GM12878 (cell line): ENCODE measurements at regions not wholly inside any gene's neighbourhood (a gene's known extent, or its start where the extent isn't known, plus 50 kb on each side); places are given as distances from the start of the nearest gene placed in this dataset.

ENCODE experiments used
- ATAC-seq: fragments of 200-7000 bp; cut with Tn5 transposase; 3 replicates; pipeline ENCODE4 v1.9.1; 2020; ENCODE audit warnings: mild to moderate bottlenecking, moderate library complexity
- BruUV-seq: library from RNA; stranded (reverse); fragments of 400-500 nt; replicated peaks from 2 replicates; lab custom pipeline; 2021; lab: Mats Ljungman, UMichigan
- CTCF ChIA-PET: fragments of 300-600 bp; sonication (Branson Sonifier 250); formaldehyde crosslinking; extraction: SDS; loops from one replicate; lab custom pipeline; 2021; ENCODE audit warnings: inconsistent platforms; lab: Yijun Ruan, JAX
- POLR2A ChIA-PET: fragments of 350-600 bp; formaldehyde crosslinking; extraction: SDS; loops from one replicate; lab custom pipeline; 2021; ENCODE audit warnings: inconsistent platforms; lab: Charles Lee
- RAD21 ChIA-PET: fragments of 300-600 bp; sonication (Branson Sonifier 250); formaldehyde crosslinking; loops from one replicate; lab custom pipeline; 2023; ENCODE audit warnings: antibody characterized with exemption; ENCODE audit not compliant: unreplicated experiment; lab: Charles Lee
- SMC1A ChIA-PET: fragments of 300-600 bp; sonication (Branson Sonifier 250); formaldehyde crosslinking; loops from one replicate; lab custom pipeline; 2023; ENCODE audit not compliant: unreplicated experiment, uncharacterized antibody; lab: Charles Lee
- DNase-seq: peaks from one replicate; pipeline ENCODE4 v3.0.0-alpha.2; 2011; ENCODE audit warnings: low read depth, low spot score
- FAIRE-seq: peaks from 3 replicates; lab custom pipeline; 2011; peaks lifted over from hg19 to GRCh38; lab: Jason Lieb, UNC
- H2AFZ ChIP-seq: 2 replicates; pipeline ENCODE4 v1.6.0; 2011; ENCODE audit warnings: low read depth, low read length, control low read depth; ENCODE audit not compliant: control insufficient read depth
- H3K27ac ChIP-seq: 2 replicates; pipeline ENCODE4 v1.5.1; 2011; ENCODE audit warnings: control low read depth; ENCODE audit not compliant: control insufficient read depth, insufficient read depth
- H3K27me3 ChIP-seq, 2 experiments: replicated peaks in 1 of 2; 2 replicates each; pipeline versions ENCODE4 v1.6.0 to v1.6.1; 2011; ENCODE audit warnings: low read length in 1 of 2; ENCODE audit not compliant: control insufficient read depth in 2 of 2, insufficient read depth in 2 of 2
- H3K36me3 ChIP-seq, 2 experiments: 2 replicates each; pipeline ENCODE4 v1.5.1; 2011; ENCODE audit warnings: low read length in 1 of 2; ENCODE audit not compliant: control insufficient read depth in 2 of 2, insufficient read depth in 2 of 2
- H3K4me1 ChIP-seq: 2 replicates; pipeline ENCODE4 v1.6.1; 2011; ENCODE audit warnings: mild to moderate bottlenecking, low read length, moderate library complexity, mixed read lengths; ENCODE audit not compliant: control insufficient read depth, insufficient read depth
- H3K4me2 ChIP-seq: 2 replicates; pipeline ENCODE4 v1.6.0; 2011; ENCODE audit warnings: control low read depth; ENCODE audit not compliant: control insufficient read depth, insufficient read depth
- H3K4me3 ChIP-seq: fragments of 200-600 bp; sonication (generic); 2 replicates; pipeline ENCODE4 v1.5.1; 2016
- H3K79me2 ChIP-seq: 2 replicates; pipeline ENCODE4 v1.6.0; 2011; ENCODE audit warnings: low read length; ENCODE audit not compliant: control insufficient read depth, insufficient read depth
- H3K9ac ChIP-seq: 2 replicates; pipeline ENCODE4 v1.8.0; 2011; ENCODE audit warnings: low read length, control low read depth, mixed read lengths; ENCODE audit not compliant: control insufficient read depth, insufficient read depth
- H3K9me3 ChIP-seq: replicated peaks from 3 replicates; pipeline ENCODE4 v1.5.1; 2011; ENCODE audit warnings: mild to moderate bottlenecking, low read length; ENCODE audit not compliant: control insufficient read depth, insufficient read depth
- H4K20me1 ChIP-seq: 2 replicates; pipeline ENCODE4 v1.6.0; 2011; ENCODE audit not compliant: control insufficient read depth, insufficient read depth
- IKZF1 ChIP-seq: fragments of 450-650 bp; conservative IDR thresholded peaks from 2 replicates; pipeline ENCODE4 v1.6.1; 2017; ENCODE audit warnings: antibody characterized with exemption, mild to moderate bottlenecking
- NFXL1 ChIP-seq: fragments of 450-650 bp; IDR thresholded peaks from 2 replicates; pipeline ENCODE4 v1.6.1; 2017; ENCODE audit warnings: antibody characterized with exemption, mild to moderate bottlenecking, borderline replicate concordance
- STAT3 ChIP-seq: IDR thresholded peaks from 2 replicates; pipeline ENCODE4 v1.6.1; 2011; ENCODE audit warnings: low read depth, low read length, improper control_type of control experiment
- TARDBP ChIP-seq: IDR thresholded peaks from 2 replicates; pipeline ENCODE4 v1.6.1; 2016; ENCODE audit warnings: borderline replicate concordance
- WGBS: methylation state at CpG from one replicate; pipeline ENCODE4 v1.1.6; 2016; ENCODE audit warnings: low lambda C conversion rate; ENCODE audit not compliant: insufficient replicate concordance, insufficient coverage; ENCODE audit errors: missing lambda C conversion rate; 5-methylcytosine and 5-hydroxymethylcytosine counted together
- in situ Hi-C: fragments of 300-500 bp; cut with MboI; formaldehyde crosslinking; loops from 9 replicates; pipeline ENCODE4 v1.14.3; 2018; ENCODE audit warnings: mixed read lengths
- intact Hi-C: fragments of 100-400 bp; cut with micrococcal nuclease; formaldehyde crosslinking; loops from one replicate; pipeline ENCODE4 v1.14.2; 2022; ENCODE audit not compliant: unreplicated experiment
- TF ChIP-seq, protein P1 (sequence below): fragments of 450-650 bp; conservative IDR thresholded peaks from 2 replicates; pipeline ENCODE4 v1.6.1; 2017; ENCODE audit warnings: mild to moderate bottlenecking, moderate library complexity
- TF ChIP-seq, protein P2 (sequence below): IDR thresholded peaks from 2 replicates; pipeline ENCODE4 v1.6.1; 2012; ENCODE audit warnings: improper control_type of control experiment, low read depth, low read length; ENCODE audit not compliant: insufficient replicate concordance

DNA sequence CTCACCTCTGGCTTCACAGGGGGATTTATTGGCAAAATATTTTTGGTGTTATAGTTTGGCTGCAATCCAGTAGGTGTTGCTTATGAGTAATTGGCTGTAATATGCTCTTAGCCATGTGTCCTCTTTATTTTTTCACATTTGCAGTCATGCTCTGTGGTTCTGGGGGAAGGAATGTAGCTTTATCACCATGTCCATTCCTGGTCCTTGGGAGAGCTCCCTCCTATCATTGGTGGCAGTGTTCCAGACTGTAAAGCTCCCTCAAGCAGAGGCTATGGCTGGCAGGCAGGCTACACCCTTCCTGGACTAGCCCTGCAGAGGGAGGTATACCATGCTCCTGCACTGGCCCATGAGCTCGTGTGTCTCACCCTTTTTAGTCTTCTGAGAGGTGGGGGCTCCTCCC lies 120.0 kb upstream of the FSIP2 start:
- DNase-seq, result no peak
- POLR2A ChIA-PET, result no interaction called here
- SMC1A ChIA-PET, result no interaction called here
- 0% methylated on average over 1 of the region's 1 CpG for WGBS
- RAD21 ChIA-PET, result no interaction called here
- no peak; the same call in 2 of the 3 replicates for ATAC-seq
- intact Hi-C loops (no loop called here), in situ Hi-C loops (no loop called here)
- no peak overlapping the region for H2AFZ ChIP-seq
- no peaks in the 10 kb centered on the region for H3K79me2 ChIP-seq
- H3K4me3 ChIP-seq, result no peak overlapping the region
- H3K27me3 ChIP-seq, result no peaks in the 10 kb centered on the region
- no peaks in the 10 kb centered on the region for H3K4me1 ChIP-seq
- no peaks in the 10 kb centered on the region for H3K36me3 ChIP-seq
- H3K27ac ChIP-seq, result no peak overlapping the region
- TF ChIP-seq NFXL1 (no peak), TARDBP (no peak)
- TF ChIP-seq, protein P1, sequence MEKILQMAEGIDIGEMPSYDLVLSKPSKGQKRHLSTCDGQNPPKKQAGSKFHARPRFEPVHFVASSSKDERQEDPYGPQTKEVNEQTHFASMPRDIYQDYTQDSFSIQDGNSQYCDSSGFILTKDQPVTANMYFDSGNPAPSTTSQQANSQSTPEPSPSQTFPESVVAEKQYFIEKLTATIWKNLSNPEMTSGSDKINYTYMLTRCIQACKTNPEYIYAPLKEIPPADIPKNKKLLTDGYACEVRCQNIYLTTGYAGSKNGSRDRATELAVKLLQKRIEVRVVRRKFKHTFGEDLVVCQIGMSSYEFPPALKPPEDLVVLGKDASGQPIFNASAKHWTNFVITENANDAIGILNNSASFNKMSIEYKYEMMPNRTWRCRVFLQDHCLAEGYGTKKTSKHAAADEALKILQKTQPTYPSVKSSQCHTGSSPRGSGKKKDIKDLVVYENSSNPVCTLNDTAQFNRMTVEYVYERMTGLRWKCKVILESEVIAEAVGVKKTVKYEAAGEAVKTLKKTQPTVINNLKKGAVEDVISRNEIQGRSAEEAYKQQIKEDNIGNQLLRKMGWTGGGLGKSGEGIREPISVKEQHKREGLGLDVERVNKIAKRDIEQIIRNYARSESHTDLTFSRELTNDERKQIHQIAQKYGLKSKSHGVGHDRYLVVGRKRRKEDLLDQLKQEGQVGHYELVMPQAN, result no peak
- no peaks in the 10 kb centered on the region for H3K9me3 ChIP-seq
- no peak for FAIRE-seq
- H3K4me2 ChIP-seq, result no peak overlapping the region
- H4K20me1 ChIP-seq, result no peaks in the 10 kb centered on the region
- no TSS peak for BruUV-seq
- H3K9ac ChIP-seq, result no peak overlapping the region
- CTCF ChIA-PET, result no interaction called here

DNA sequence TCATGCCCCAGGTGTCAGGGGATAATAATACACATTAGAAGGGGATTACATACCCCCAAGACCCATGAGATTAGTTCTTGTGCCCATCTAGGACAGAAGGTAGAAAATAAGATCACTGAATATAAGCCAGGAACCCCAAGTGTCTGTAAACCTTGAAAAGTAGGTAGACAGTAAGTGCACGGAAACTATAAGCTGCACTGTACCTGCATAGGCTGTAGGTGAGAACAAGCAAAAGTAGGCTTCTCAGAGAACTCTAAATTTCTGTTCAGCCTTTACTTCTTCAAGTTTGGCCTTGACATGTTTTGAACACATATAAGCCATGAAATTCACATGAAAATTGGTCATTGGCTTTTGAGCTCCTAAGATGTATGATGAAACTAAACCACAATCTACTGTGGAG lies 113.0 kb upstream of the FSIP2 start:
- Histone ChIP-seq H3K4me2 (no peak overlapping the region), H3K9ac (no peak overlapping the region), H3K4me3 (no peak overlapping the region), H3K27ac (no peak overlapping the region), H3K4me1 (no peaks in the 10 kb centered on the region), H4K20me1 (no peaks in the 10 kb centered on the region), H3K27me3 (no peaks in the 10 kb centered on the region), H3K79me2 (no peaks in the 10 kb centered on the region), H2AFZ (no peak overlapping the region), H3K36me3 (no peaks in the 10 kb centered on the region), H3K9me3 (no peaks in the 10 kb centered on the region)
- TF ChIP-seq IKZF1, result no peak
- no peak for TF ChIP-seq NFXL1
- TF ChIP-seq STAT3, result no peak
- TF ChIP-seq, protein P2, sequence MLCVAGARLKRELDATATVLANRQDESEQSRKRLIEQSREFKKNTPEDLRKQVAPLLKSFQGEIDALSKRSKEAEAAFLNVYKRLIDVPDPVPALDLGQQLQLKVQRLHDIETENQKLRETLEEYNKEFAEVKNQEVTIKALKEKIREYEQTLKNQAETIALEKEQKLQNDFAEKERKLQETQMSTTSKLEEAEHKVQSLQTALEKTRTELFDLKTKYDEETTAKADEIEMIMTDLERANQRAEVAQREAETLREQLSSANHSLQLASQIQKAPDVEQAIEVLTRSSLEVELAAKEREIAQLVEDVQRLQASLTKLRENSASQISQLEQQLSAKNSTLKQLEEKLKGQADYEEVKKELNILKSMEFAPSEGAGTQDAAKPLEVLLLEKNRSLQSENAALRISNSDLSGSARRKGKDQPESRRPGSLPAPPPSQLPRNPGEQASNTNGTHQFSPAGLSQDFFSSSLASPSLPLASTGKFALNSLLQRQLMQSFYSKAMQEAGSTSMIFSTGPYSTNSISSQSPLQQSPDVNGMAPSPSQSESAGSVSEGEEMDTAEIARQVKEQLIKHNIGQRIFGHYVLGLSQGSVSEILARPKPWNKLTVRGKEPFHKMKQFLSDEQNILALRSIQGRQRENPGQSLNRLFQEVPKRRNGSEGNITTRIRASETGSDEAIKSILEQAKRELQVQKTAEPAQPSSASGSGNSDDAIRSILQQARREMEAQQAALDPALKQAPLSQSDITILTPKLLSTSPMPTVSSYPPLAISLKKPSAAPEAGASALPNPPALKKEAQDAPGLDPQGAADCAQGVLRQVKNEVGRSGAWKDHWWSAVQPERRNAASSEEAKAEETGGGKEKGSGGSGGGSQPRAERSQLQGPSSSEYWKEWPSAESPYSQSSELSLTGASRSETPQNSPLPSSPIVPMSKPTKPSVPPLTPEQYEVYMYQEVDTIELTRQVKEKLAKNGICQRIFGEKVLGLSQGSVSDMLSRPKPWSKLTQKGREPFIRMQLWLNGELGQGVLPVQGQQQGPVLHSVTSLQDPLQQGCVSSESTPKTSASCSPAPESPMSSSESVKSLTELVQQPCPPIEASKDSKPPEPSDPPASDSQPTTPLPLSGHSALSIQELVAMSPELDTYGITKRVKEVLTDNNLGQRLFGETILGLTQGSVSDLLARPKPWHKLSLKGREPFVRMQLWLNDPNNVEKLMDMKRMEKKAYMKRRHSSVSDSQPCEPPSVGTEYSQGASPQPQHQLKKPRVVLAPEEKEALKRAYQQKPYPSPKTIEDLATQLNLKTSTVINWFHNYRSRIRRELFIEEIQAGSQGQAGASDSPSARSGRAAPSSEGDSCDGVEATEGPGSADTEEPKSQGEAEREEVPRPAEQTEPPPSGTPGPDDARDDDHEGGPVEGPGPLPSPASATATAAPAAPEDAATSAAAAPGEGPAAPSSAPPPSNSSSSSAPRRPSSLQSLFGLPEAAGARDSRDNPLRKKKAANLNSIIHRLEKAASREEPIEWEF, result no peak
- DNase-seq, result no peak
- no peak for ATAC-seq
- WGBS, result 0% methylated on average over 1 of the region's 1 CpG
- ChIA-PET RAD21 (no interaction called here), SMC1A (interaction anchor here (0.8 kb wide), 1 partner anchor 14 kb away, joined by 3 read pairs; no protein-coding TSS in a partner anchor), CTCF (interaction anchor here (1.0 kb wide), 1 partner anchor 245 kb away, joined by 3 read pairs; no protein-coding TSS in a partner anchor), POLR2A (no interaction called here)
- intact Hi-C loops, result no loop called here
- in situ Hi-C loops, result loop anchor here (25.0 kb wide), 1 partner anchor 837 kb away; no protein-coding TSS in a partner anchor
- no peak for FAIRE-seq
- no TSS peak for BruUV-seq
